ENCODE measurements at regions not wholly inside any gene's neighbourhood (a gene's known extent, or its start where the extent isn't known, plus 50 kb on each side); places are given as distances from the start of the nearest gene placed in this dataset.

GRCh38 chr2:16039055-16039454 lies 98.7 kb downstream of the MYCN start:
- DNase-seq (ENCODE audit: extremely low read depth, low read depth), result no peak
- TF ChIP-seq CTCF (IDR thresholded peaks at IDR 0.05; ENCODE audit: low read depth, low read length), result no peak

- no peak for TF ChIP-seq CTCF (IDR thresholded peaks at IDR 0.05; ENCODE audit: low read depth, low read length)
- no peak for DNase-seq (ENCODE audit: extremely low read depth, low read depth)
Measured at GRCh38 chr2:16038621-16039020, 98.3 kb downstream of the MYCN start.

GRCh38 chr2:16037808-16038457 lies 97.6 kb downstream of the MYCN start:
- no peak for DNase-seq (ENCODE audit: extremely low read depth, low read depth)
- TF ChIP-seq CTCF (IDR thresholded peaks at IDR 0.05; ENCODE audit: low read depth, low read length), result no peak

- TF ChIP-seq CTCF (IDR thresholded peaks at IDR 0.05; ENCODE audit: low read depth, low read length), result no peak
- DNase-seq (ENCODE audit: extremely low read depth, low read depth), result no peak
Measured at GRCh38 chr2:16036951-16037350, 96.6 kb downstream of the MYCN start.

- no peak for TF ChIP-seq CTCF (IDR thresholded peaks at IDR 0.05; ENCODE audit: low read depth, low read length)
- no peak for DNase-seq (ENCODE audit: extremely low read depth, low read depth)
Measured at GRCh38 chr2:16035747-16036745, 95.7 kb downstream of the MYCN start.

GRCh38 chr2:16034975-16035746 lies 94.8 kb downstream of the MYCN start:
- no peak for TF ChIP-seq CTCF (IDR thresholded peaks at IDR 0.05; ENCODE audit: low read depth, low read length)
- no peak for DNase-seq (ENCODE audit: extremely low read depth, low read depth)
